ENCODE measurements at regions not wholly inside any gene's neighbourhood (a gene's known extent, or its start where the extent isn't known, plus 50 kb on each side); places are given as distances from the start of the nearest gene placed in this dataset.

DNA sequence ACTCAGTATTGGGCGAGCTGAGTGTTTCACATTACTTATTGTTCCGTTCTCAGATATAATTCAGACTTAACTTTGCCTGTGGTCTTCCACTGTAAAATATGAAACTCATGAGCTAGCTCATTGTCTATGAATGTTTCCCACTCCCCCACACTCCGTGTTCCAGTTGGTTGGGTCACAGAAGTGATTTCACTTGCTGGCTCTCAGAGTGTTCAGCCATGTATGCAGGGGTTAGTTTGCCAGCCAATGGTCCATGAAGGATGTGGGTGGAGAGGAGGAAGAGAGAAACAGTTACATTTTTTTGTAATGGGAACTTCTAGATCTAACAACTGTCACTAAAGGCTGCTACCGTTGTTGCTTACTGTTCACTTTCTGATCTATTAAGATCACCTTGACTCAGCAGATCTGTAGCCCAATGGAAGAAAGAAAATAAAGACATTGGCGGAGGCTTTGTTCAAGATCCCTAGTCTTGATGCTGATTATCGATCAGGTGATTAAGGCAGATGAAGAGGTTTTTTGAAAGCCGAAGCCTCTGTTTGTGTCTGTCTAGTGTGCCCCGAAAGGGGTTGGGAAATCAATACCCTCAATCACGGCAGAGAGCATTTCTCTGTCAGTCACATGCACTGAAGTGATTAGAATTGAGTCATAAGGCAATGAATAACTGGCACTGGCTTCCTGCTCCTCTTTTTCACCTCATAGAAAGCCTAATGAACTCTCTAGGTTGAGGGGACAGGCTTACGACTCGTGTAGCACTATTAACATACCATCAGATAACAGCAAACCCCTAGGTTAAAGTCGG lies 279.7 kb upstream of the FIGN start:
- Mint-ChIP-seq H3K27ac (ENCODE audit: unreplicated experiment) (no peak overlapping the region), H3K4me3 (ENCODE audit: unreplicated experiment) (no peak overlapping the region), H3K36me3 (ENCODE audit: insufficient read depth, unreplicated experiment) (no peaks in the 10 kb centered on the region), H3K9me3 (ENCODE audit: unreplicated experiment) (no peaks in the 10 kb centered on the region), H3K27me3 (ENCODE audit: insufficient read depth, unreplicated experiment) (peaks cover 4% of the 10 kb centered on the region), H3K4me1 (ENCODE audit: low read depth, unreplicated experiment) (no peaks in the 10 kb centered on the region)
- H3K27me3 ChIP-seq (replicated peaks; ENCODE audit: control insufficient read depth, insufficient read depth, low read length): no peaks in the 10 kb centered on the region
- H3K4me1 ChIP-seq: no peaks in the 10 kb centered on the region
- no peaks in the 10 kb centered on the region for H3K9me3 ChIP-seq
- DNase-seq: no peak
- no TSS peak for BruUV-seq (replicated peaks)
- TF ChIP-seq, protein P1, sequence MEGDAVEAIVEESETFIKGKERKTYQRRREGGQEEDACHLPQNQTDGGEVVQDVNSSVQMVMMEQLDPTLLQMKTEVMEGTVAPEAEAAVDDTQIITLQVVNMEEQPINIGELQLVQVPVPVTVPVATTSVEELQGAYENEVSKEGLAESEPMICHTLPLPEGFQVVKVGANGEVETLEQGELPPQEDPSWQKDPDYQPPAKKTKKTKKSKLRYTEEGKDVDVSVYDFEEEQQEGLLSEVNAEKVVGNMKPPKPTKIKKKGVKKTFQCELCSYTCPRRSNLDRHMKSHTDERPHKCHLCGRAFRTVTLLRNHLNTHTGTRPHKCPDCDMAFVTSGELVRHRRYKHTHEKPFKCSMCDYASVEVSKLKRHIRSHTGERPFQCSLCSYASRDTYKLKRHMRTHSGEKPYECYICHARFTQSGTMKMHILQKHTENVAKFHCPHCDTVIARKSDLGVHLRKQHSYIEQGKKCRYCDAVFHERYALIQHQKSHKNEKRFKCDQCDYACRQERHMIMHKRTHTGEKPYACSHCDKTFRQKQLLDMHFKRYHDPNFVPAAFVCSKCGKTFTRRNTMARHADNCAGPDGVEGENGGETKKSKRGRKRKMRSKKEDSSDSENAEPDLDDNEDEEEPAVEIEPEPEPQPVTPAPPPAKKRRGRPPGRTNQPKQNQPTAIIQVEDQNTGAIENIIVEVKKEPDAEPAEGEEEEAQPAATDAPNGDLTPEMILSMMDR (IDR thresholded peaks at IDR 0.05; ENCODE audit: insufficient read depth in 1 of 2, low read depth in 1 of 2, low read length in 1 of 2, severe bottlenecking in 1 of 2, unreplicated experiment in 1 of 2): no peak
- H3K4me3 ChIP-seq (ENCODE audit: low read depth, low read length): no peak overlapping the region
- ChIA-PET POLR2A (no interaction called here), CTCF (no interaction called here)
- intact Hi-C loops (cut with micrococcal nuclease; ENCODE audit: unreplicated experiment): no loop called here
- H3K36me3 ChIP-seq (ENCODE audit: control insufficient read depth, insufficient read depth, low read length): no peaks in the 10 kb centered on the region

- H3K27me3 ChIP-seq (replicated peaks; ENCODE audit: control insufficient read depth, insufficient read depth, low read length): no peaks in the 10 kb centered on the region
- Mint-ChIP-seq H3K27ac (ENCODE audit: unreplicated experiment) (no peak overlapping the region), H3K4me1 (ENCODE audit: low read depth, unreplicated experiment) (no peaks in the 10 kb centered on the region)
Measured at GRCh38 chr2:164014791-164015190, 279.0 kb upstream of the FIGN start.

GRCh38 chr2:164014068-164014731 lies 278.4 kb upstream of the FIGN start:
- H3K4me3 Mint-ChIP-seq (ENCODE audit: unreplicated experiment): no peak overlapping the region
- POLR2A ChIA-PET: no interaction called here
- H3K9me3 ChIP-seq: no peaks in the 10 kb centered on the region
- H3K27me3 ChIP-seq (replicated peaks; ENCODE audit: control insufficient read depth, insufficient read depth, low read length): no peaks in the 10 kb centered on the region
- no peak overlapping the region for H3K27ac Mint-ChIP-seq (ENCODE audit: unreplicated experiment)
- H3K4me3 ChIP-seq (ENCODE audit: low read depth, low read length): no peak overlapping the region
- BruUV-seq (replicated peaks): no TSS peak
- H3K36me3 Mint-ChIP-seq (ENCODE audit: insufficient read depth, unreplicated experiment): no peaks in the 10 kb centered on the region
- no peaks in the 10 kb centered on the region for H3K9me3 Mint-ChIP-seq (ENCODE audit: unreplicated experiment)
- no peak for DNase-seq
- no peaks in the 10 kb centered on the region for H3K4me1 Mint-ChIP-seq (ENCODE audit: low read depth, unreplicated experiment)
- CTCF ChIA-PET: no interaction called here
- intact Hi-C loops (cut with micrococcal nuclease; ENCODE audit: unreplicated experiment): no loop called here
- no peaks in the 10 kb centered on the region for H3K36me3 ChIP-seq (ENCODE audit: control insufficient read depth, insufficient read depth, low read length)
- TF ChIP-seq, protein P1 (IDR thresholded peaks at IDR 0.05; ENCODE audit: insufficient read depth in 1 of 2, low read depth in 1 of 2, low read length in 1 of 2, severe bottlenecking in 1 of 2, unreplicated experiment in 1 of 2): no peak
- H3K4me1 ChIP-seq: no peaks in the 10 kb centered on the region
- peaks cover 4% of the 10 kb centered on the region for H3K27me3 Mint-ChIP-seq (ENCODE audit: insufficient read depth, unreplicated experiment)

More at GRCh38 chr2:164014791-164015190, 279.0 kb upstream of the FIGN start:
- no peaks in the 10 kb centered on the region for H3K9me3 ChIP-seq
- H3K4me3 Mint-ChIP-seq (ENCODE audit: unreplicated experiment): no peak overlapping the region
- no peaks in the 10 kb centered on the region for H3K9me3 Mint-ChIP-seq (ENCODE audit: unreplicated experiment)
- H3K36me3 ChIP-seq (ENCODE audit: control insufficient read depth, insufficient read depth, low read length): no peaks in the 10 kb centered on the region
- TF ChIP-seq, protein P1 (IDR thresholded peaks at IDR 0.05; ENCODE audit: insufficient read depth in 1 of 2, low read depth in 1 of 2, low read length in 1 of 2, severe bottlenecking in 1 of 2, unreplicated experiment in 1 of 2): no peak
- no TSS peak for BruUV-seq (replicated peaks)
- peaks cover 4% of the 10 kb centered on the region for H3K27me3 Mint-ChIP-seq (ENCODE audit: insufficient read depth, unreplicated experiment)
- no peaks in the 10 kb centered on the region for H3K36me3 Mint-ChIP-seq (ENCODE audit: insufficient read depth, unreplicated experiment)
- no peak for DNase-seq
- no peak overlapping the region for H3K4me3 ChIP-seq (ENCODE audit: low read depth, low read length)
- intact Hi-C loops (cut with micrococcal nuclease; ENCODE audit: unreplicated experiment): no loop called here
- CTCF ChIA-PET: no interaction called here
- POLR2A ChIA-PET: no interaction called here
- no peaks in the 10 kb centered on the region for H3K4me1 ChIP-seq

Measured in Caco-2 (cell line).